HepG2 (cell line): ENCODE measurements at regions not wholly inside any gene's neighbourhood (a gene's known extent, or its start where the extent isn't known, plus 50 kb on each side); places are given as distances from the start of the nearest gene placed in this dataset.
A peak's percentile ranks its signal among the peaks of the same experiment; 100 is the strongest.

ENCODE experiments used
- ATAC-seq: fragments of 200-7000 bp; cut with Tn5 transposase; 3 replicates; pipeline ENCODE4 v1.9.1; 2020; ENCODE audit warnings: mild to moderate bottlenecking, moderate library complexity
- BruUV-seq: library from RNA; stranded (reverse); fragments of 400-500 nt; replicated peaks from 2 replicates; lab custom pipeline; 2021; lab: Mats Ljungman, UMichigan
- CTCF ChIA-PET: fragments of 300-600 bp; formaldehyde crosslinking; extraction: SDS; loops from one replicate; lab custom pipeline; 2021; ENCODE audit warnings: low total read pairs, inconsistent platforms, low intra/inter-chr PET ratio; lab: Yijun Ruan, JAX
- POLR2A ChIA-PET: fragments of 350-600 bp; sonication (Branson Sonifier 250); formaldehyde crosslinking; loops from one replicate; lab custom pipeline; 2020; ENCODE audit warnings: antibody characterized with exemption, inconsistent platforms; lab: Yijun Ruan, JAX
- DNase-seq: peaks from one replicate; pipeline ENCODE4 v3.0.0-alpha.2; 2015; ENCODE audit warnings: low spot score
- FAIRE-seq: peaks from 3 replicates; lab custom pipeline; 2011; peaks lifted over from hg19 to GRCh38; lab: Jason Lieb, UNC
- H2AFZ ChIP-seq: one replicate; pipeline ENCODE4 v1.6.1; 2011; ENCODE audit warnings: low read length, inconsistent platforms
- H3K27ac ChIP-seq: fragments of 300-600 bp; 3 replicates; pipeline ENCODE4 v1.8.0; 2011; ENCODE audit warnings: mixed run types, mild to moderate bottlenecking, mixed read lengths, low read length, inconsistent platforms; ENCODE audit not compliant: insufficient read depth; ENCODE audit errors: extremely low read length
- H3K27me3 ChIP-seq, 2 experiments: fragments of 200-600 bp in 1 of 2; 2 replicates in 1 of 2; 3 replicates in 1 of 2; pipeline versions ENCODE4 v1.6.0 to v1.8.0; 2011; ENCODE audit warnings: low read length in 2 of 2, mild to moderate bottlenecking in 2 of 2, moderate library complexity in 2 of 2, inconsistent platforms in 1 of 2; ENCODE audit not compliant: insufficient read depth in 2 of 2, control insufficient read depth in 1 of 2
- H3K36me3 ChIP-seq, 2 experiments: fragments of 200-600 bp in 1 of 2; replicated peaks in 1 of 2; 2 replicates in 1 of 2; 3 replicates in 1 of 2; pipeline versions ENCODE4 v1.5.1 to v1.8.0; 2011; ENCODE audit warnings: low read length in 2 of 2, inconsistent platforms in 1 of 2; ENCODE audit not compliant: insufficient read depth in 2 of 2, control insufficient read depth in 1 of 2
- H3K4me1 ChIP-seq: 2 replicates; pipeline ENCODE4 v1.5.1; 2012; ENCODE audit warnings: low read length, inconsistent platforms; ENCODE audit not compliant: insufficient read depth
- H3K4me2 ChIP-seq: 2 replicates; pipeline ENCODE4 v1.6.0; 2011; ENCODE audit warnings: low read depth, low read length, inconsistent platforms
- H3K4me3 ChIP-seq, 3 experiments: fragments of 200-600 bp in 1 of 3; sonication (generic), shearing (Covaris generic) in 1 of 3; replicated peaks in 1 of 3; 2 replicates each; pipeline ENCODE4 v1.5.1; 2011 to 2016; ENCODE audit warnings: low read length in 3 of 3, inconsistent platforms in 2 of 3, low read depth in 2 of 3, mild to moderate bottlenecking in 2 of 3, control low read depth in 1 of 3, mixed read lengths in 1 of 3; ENCODE audit not compliant: insufficient read depth in 1 of 3
- H3K79me2 ChIP-seq: one replicate; pipeline ENCODE4 v1.6.1; 2011; ENCODE audit warnings: low read length, inconsistent platforms; ENCODE audit not compliant: insufficient read depth
- H3K9ac ChIP-seq: 2 replicates; pipeline ENCODE4 v1.6.0; 2011; ENCODE audit warnings: mild to moderate bottlenecking, low read depth, low read length, inconsistent platforms; ENCODE audit not compliant: insufficient read depth
- H3K9me3 ChIP-seq: 2 replicates; pipeline ENCODE4 v1.5.1; 2012; ENCODE audit warnings: mild to moderate bottlenecking, low read length
- H4K20me1 ChIP-seq: 2 replicates; pipeline ENCODE4 v1.6.0; 2011; ENCODE audit warnings: inconsistent platforms, mild to moderate bottlenecking, low read length, moderate library complexity; ENCODE audit not compliant: insufficient read depth
- ATAD3A ChIP-seq: sonication (generic); formaldehyde crosslinking; IDR thresholded peaks from 2 replicates; pipeline ENCODE4 v1.4.0; 2020; ENCODE audit warnings: missing genetic modification reagents
- DMAP1 ChIP-seq: IDR thresholded peaks from 2 replicates; pipeline ENCODE4 v1.6.1; 2016
- ESRRA ChIP-seq: sonication (generic); formaldehyde crosslinking; IDR thresholded peaks from 2 replicates; pipeline ENCODE4 v1.5.1; 2020; ENCODE audit warnings: mild to moderate bottlenecking, low read depth, missing genetic modification reagents
- FOXJ3 ChIP-seq: sonication (generic); formaldehyde crosslinking; IDR thresholded peaks from 2 replicates; pipeline ENCODE4 v1.4.0; 2020; ENCODE audit warnings: missing genetic modification reagents, mild to moderate bottlenecking, borderline replicate concordance
- GTF3A ChIP-seq: sonication (generic); formaldehyde crosslinking; conservative IDR thresholded peaks from 2 replicates; pipeline ENCODE4 v1.4.0; 2020; ENCODE audit warnings: mild to moderate bottlenecking, missing genetic modification reagents
- KDM5B ChIP-seq: sonication (generic); formaldehyde crosslinking; IDR thresholded peaks from 2 replicates; pipeline ENCODE4 v1.4.0; 2020; ENCODE audit warnings: missing genetic modification reagents, mild to moderate bottlenecking, borderline replicate concordance
- SMAD1 ChIP-seq: sonication (generic); formaldehyde crosslinking; IDR thresholded peaks from 2 replicates; pipeline ENCODE4 v1.4.0; 2020; ENCODE audit warnings: missing genetic modification reagents, low read depth, mild to moderate bottlenecking, borderline replicate concordance
- TGIF2 ChIP-seq: IDR thresholded peaks from 2 replicates; pipeline ENCODE4 v1.6.1; 2016; ENCODE audit warnings: control low read depth, missing compliant biosample characterization
- XRCC5 ChIP-seq: fragments of 200-400 bp; formaldehyde crosslinking; optimal IDR thresholded peaks from 2 replicates; pipeline ENCODE3; 2017; ENCODE audit warnings: mild to moderate bottlenecking, low read length
- ZFYVE20 ChIP-seq: sonication (generic); formaldehyde crosslinking; IDR thresholded peaks from 2 replicates; pipeline ENCODE4 v1.8.0; 2023; ENCODE audit warnings: low read depth, mild to moderate bottlenecking, moderate library complexity, missing genetic modification reagents, borderline replicate concordance
- ZNF10 ChIP-seq: sonication (generic); formaldehyde crosslinking; IDR thresholded peaks from 2 replicates; pipeline ENCODE4 v1.4.0; 2020; ENCODE audit warnings: mild to moderate bottlenecking, low read depth, missing genetic modification reagents, borderline replicate concordance
- ZNF160 ChIP-seq: sonication (generic); formaldehyde crosslinking; IDR thresholded peaks from 2 replicates; pipeline ENCODE4 v1.8.0; 2022; ENCODE audit warnings: mild to moderate bottlenecking, inconsistent platforms, missing genetic modification reagents
- ZNF317 ChIP-seq: sonication (generic); formaldehyde crosslinking; IDR thresholded peaks from 2 replicates; pipeline ENCODE4 v1.5.0; 2020; ENCODE audit warnings: mild to moderate bottlenecking, missing genetic modification reagents
- ZNF747 ChIP-seq: sonication (generic); formaldehyde crosslinking; IDR thresholded peaks from 2 replicates; pipeline ENCODE4 v1.8.1; 2023; ENCODE audit warnings: missing genetic modification reagents, mild to moderate bottlenecking, borderline replicate concordance
- ZNF768 ChIP-seq: sonication (generic); formaldehyde crosslinking; IDR thresholded peaks from 2 replicates; pipeline ENCODE4 v1.4.0; 2020; ENCODE audit warnings: missing genetic modification reagents
- ZNF772 ChIP-seq: sonication (generic); formaldehyde crosslinking; IDR thresholded peaks from 2 replicates; pipeline ENCODE4 v1.5.0; 2020; ENCODE audit warnings: mild to moderate bottlenecking, missing genetic modification reagents
- WGBS: methylation state at CpG from one replicate; pipeline ENCODE4 v1.1.6; 2017; ENCODE audit warnings: low lambda C conversion rate; 5-methylcytosine and 5-hydroxymethylcytosine counted together
- in situ Hi-C: cut with HindIII; loops from 2 replicates; pipeline ENCODE4 v1.10.0; 2017; ENCODE audit warnings: low pct_unique_long_range_greater_than_20kb; ENCODE audit not compliant: extremely low pct_ligation_motif_present
- intact Hi-C: fragments of 100-400 bp; cut with micrococcal nuclease; formaldehyde crosslinking; loops from one replicate; pipeline ENCODE4 v1.10.0; 2022; ENCODE audit not compliant: unreplicated experiment
- TF ChIP-seq, protein P1 (sequence below): sonication (generic); formaldehyde crosslinking; IDR thresholded peaks from 2 replicates; pipeline ENCODE4 v1.5.0; 2020; ENCODE audit warnings: missing genetic modification reagents
- TF ChIP-seq, protein P2 (sequence below): sonication (generic); formaldehyde crosslinking; IDR thresholded peaks from 2 replicates; pipeline ENCODE4 v1.4.0; 2020; ENCODE audit warnings: missing genetic modification reagents, mild to moderate bottlenecking, borderline replicate concordance
- TF ChIP-seq, protein P3 (sequence below): sonication (generic); formaldehyde crosslinking; IDR thresholded peaks from 2 replicates; pipeline ENCODE4 v1.4.0; 2020; ENCODE audit warnings: mild to moderate bottlenecking, missing genetic modification reagents
- TF ChIP-seq, protein P4 (sequence below): sonication (generic); formaldehyde crosslinking; IDR thresholded peaks from 2 replicates; pipeline ENCODE4 v1.9.0; 2021; ENCODE audit warnings: missing genetic modification reagents, borderline replicate concordance

DNA sequence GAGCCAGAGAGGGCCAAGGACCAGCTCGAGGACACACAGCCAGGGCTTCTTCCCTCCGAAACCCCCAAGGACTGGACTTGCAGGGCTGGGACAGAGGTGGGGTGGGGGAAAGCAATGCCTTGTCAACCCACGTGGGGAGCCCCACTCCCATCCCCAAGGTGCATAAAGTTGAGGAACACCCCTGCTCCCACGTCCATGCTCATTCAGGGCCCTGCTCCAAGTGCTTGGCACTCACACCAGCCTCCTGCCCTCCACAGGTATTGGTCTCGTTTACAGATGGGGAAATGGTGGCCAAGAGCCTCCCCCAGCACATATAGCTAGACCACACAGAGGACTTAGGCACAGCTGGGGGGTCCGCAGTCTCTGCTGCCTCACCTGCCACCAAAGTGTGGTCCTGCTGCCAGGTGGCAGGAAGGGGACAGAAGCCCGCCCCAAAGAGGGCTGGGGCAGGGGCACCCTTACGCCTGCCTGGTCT, 50.5 kb upstream of the CSPG4 start:
- H3K4me2 ChIP-seq, result no peak overlapping the region
- H3K36me3 ChIP-seq, result no peaks in the 10 kb centered on the region
- H3K79me2 ChIP-seq, result no peaks in the 10 kb centered on the region
- H3K27me3 ChIP-seq, result no peaks in the 10 kb centered on the region
- peak overlapping the region; percentile 63 for H3K27ac ChIP-seq
- no peaks in the 10 kb centered on the region for H4K20me1 ChIP-seq
- FAIRE-seq (no peak), ATAC-seq (no peak), DNase-seq (no peak)
- no peak overlapping the region for H3K4me3 ChIP-seq
- CTCF ChIA-PET, result interaction anchor here (0.5 kb wide), 1 partner anchor 757 kb away, joined by 4 read pairs; no protein-coding TSS in a partner anchor
- no peak overlapping the region for H2AFZ ChIP-seq
- intact Hi-C loops, result no loop called here
- H3K4me1 ChIP-seq, result peaks cover 76% of the 10 kb centered on the region
- 76% methylated on average over 4 of the region's 8 CpGs for WGBS
- H3K9me3 ChIP-seq, result no peaks in the 10 kb centered on the region
- in situ Hi-C loops, result loop anchor here (25.0 kb wide), 1 partner anchor 526 kb away; no protein-coding TSS in a partner anchor
- no peak overlapping the region for H3K9ac ChIP-seq
- POLR2A ChIA-PET, result interaction anchor here (0.9 kb wide), 1 partner anchor 80 kb away, joined by 3 read pairs; the partner anchor contains the start of gene UBE2Q2
- no TSS peak for BruUV-seq
- TF ChIP-seq DMAP1 (CRISPR knock-in tag) (no peak), ZNF768 (CRISPR knock-in tag) (peak; percentile 90), ZNF772 (no peak), XRCC5 (no peak), GTF3A (CRISPR knock-in tag) (no peak), ZNF10 (CRISPR knock-in tag) (no peak), ZNF160 (no peak), TGIF2 (CRISPR knock-in tag) (no peak), SMAD1 (CRISPR knock-in tag) (0 out of 2 replicates have a peak, but pooled peaks have one; percentile 27), ZFYVE20 (no peak), ZNF317 (CRISPR knock-in tag) (no peak), KDM5B (0 out of 2 replicates have a peak, but pooled peaks have one; percentile 14), ATAD3A (no peak), ZNF747 (CRISPR knock-in tag) (no peak), FOXJ3 (CRISPR knock-in tag) (no peak), ESRRA (no peak)
- TF ChIP-seq, protein P1, sequence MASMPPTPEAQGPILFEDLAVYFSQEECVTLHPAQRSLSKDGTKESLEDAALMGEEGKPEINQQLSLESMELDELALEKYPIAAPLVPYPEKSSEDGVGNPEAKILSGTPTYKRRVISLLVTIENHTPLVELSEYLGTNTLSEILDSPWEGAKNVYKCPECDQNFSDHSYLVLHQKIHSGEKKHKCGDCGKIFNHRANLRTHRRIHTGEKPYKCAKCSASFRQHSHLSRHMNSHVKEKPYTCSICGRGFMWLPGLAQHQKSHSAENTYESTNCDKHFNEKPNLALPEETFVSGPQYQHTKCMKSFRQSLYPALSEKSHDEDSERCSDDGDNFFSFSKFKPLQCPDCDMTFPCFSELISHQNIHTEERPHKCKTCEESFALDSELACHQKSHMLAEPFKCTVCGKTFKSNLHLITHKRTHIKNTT (CRISPR knock-in tag), result no peak
- TF ChIP-seq, protein P2, sequence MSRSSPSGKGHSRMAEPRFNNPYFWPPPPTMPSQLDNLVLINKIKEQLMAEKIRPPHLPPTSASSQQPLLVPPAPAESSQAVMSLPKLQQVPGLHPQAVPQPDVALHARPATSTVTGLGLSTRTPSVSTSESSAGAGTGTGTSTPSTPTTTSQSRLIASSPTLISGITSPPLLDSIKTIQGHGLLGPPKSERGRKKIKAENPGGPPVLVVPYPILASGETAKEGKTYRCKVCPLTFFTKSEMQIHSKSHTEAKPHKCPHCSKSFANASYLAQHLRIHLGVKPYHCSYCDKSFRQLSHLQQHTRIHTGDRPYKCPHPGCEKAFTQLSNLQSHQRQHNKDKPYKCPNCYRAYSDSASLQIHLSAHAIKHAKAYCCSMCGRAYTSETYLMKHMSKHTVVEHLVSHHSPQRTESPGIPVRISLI (CRISPR knock-in tag), result no peak
- TF ChIP-seq, protein P3, sequence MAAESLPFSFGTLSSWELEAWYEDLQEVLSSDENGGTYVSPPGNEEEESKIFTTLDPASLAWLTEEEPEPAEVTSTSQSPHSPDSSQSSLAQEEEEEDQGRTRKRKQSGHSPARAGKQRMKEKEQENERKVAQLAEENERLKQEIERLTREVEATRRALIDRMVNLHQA (CRISPR knock-in tag), result no peak
- TF ChIP-seq, protein P4, sequence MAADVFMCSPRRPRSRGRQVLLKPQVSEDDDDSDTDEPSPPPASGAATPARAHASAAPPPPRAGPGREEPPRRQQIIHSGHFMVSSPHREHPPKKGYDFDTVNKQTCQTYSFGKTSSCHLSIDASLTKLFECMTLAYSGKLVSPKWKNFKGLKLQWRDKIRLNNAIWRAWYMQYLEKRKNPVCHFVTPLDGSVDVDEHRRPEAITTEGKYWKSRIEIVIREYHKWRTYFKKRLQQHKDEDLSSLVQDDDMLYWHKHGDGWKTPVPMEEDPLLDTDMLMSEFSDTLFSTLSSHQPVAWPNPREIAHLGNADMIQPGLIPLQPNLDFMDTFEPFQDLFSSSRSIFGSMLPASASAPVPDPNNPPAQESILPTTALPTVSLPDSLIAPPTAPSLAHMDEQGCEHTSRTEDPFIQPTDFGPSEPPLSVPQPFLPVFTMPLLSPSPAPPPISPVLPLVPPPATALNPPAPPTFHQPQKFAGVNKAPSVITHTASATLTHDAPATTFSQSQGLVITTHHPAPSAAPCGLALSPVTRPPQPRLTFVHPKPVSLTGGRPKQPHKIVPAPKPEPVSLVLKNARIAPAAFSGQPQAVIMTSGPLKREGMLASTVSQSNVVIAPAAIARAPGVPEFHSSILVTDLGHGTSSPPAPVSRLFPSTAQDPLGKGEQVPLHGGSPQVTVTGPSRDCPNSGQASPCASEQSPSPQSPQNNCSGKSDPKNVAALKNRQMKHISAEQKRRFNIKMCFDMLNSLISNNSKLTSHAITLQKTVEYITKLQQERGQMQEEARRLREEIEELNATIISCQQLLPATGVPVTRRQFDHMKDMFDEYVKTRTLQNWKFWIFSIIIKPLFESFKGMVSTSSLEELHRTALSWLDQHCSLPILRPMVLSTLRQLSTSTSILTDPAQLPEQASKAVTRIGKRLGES (CRISPR knock-in tag), result no peak
